HFF-Myc (cell line): ENCODE measurements at regions not wholly inside any gene's neighbourhood (a gene's known extent, or its start where the extent isn't known, plus 50 kb on each side); places are given as distances from the start of the nearest gene placed in this dataset.

Experiments
- DNase-seq: peaks from one replicate; pipeline ENCODE4 v3.0.0-alpha.2; 2011; ENCODE audit warnings: low read depth; ENCODE audit errors: extremely low read depth
- H3K4me3 ChIP-seq: replicated peaks from 2 replicates; pipeline ENCODE4 v1.5.1; 2011; ENCODE audit warnings: low read depth, mild to moderate bottlenecking, control low read depth, low read length
- TF ChIP-seq, protein P1 (sequence below): IDR thresholded peaks from 2 replicates; pipeline ENCODE4 v1.5.1; 2012; ENCODE audit warnings: mild to moderate bottlenecking, low read depth, low read length, control low read depth; ENCODE audit errors: missing control alignments

DNA sequence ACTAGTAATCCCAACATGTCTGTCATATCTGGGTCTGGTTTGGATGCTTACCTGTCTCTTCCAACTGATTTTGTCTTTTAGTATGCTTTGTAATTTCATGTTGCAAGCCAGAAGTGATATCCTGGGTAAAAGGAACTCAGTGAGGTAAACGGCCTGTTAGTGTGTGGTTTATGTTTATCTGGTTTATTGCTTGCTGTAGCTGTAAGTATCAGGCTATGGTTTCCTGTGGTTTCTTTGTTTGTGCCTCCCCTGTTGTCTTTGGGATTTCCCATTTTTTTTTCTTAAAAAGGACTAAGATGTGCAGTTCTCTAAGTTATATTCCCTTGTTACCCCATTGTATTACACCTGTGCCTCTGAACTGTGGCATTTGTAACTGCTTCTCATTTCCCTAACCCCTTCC lies 323.5 kb upstream of the POM121L12 start:
- TF ChIP-seq, protein P1, sequence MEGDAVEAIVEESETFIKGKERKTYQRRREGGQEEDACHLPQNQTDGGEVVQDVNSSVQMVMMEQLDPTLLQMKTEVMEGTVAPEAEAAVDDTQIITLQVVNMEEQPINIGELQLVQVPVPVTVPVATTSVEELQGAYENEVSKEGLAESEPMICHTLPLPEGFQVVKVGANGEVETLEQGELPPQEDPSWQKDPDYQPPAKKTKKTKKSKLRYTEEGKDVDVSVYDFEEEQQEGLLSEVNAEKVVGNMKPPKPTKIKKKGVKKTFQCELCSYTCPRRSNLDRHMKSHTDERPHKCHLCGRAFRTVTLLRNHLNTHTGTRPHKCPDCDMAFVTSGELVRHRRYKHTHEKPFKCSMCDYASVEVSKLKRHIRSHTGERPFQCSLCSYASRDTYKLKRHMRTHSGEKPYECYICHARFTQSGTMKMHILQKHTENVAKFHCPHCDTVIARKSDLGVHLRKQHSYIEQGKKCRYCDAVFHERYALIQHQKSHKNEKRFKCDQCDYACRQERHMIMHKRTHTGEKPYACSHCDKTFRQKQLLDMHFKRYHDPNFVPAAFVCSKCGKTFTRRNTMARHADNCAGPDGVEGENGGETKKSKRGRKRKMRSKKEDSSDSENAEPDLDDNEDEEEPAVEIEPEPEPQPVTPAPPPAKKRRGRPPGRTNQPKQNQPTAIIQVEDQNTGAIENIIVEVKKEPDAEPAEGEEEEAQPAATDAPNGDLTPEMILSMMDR: no peak
- no peak overlapping the region for H3K4me3 ChIP-seq
- no peak for DNase-seq

GRCh38 chr7:52708846-52709245 lies 326.6 kb upstream of the POM121L12 start:
- H3K4me3 ChIP-seq: no peak overlapping the region
- DNase-seq: no peak
- TF ChIP-seq, protein P1: no peak

- no peak for DNase-seq
- no peak overlapping the region for H3K4me3 ChIP-seq
- TF ChIP-seq, protein P1: no peak
Observed at GRCh38 chr7:52705768-52706167, 329.7 kb upstream of the POM121L12 start.

- TF ChIP-seq, protein P1: no peak
- H3K4me3 ChIP-seq: no peak overlapping the region
- no peak for DNase-seq
Observed at GRCh38 chr7:52700349-52700748, 335.1 kb upstream of the POM121L12 start.

- TF ChIP-seq, protein P1: no peak
- H3K4me3 ChIP-seq: no peak overlapping the region
- no peak for DNase-seq
Observed at GRCh38 chr7:52695973-52696595, 339.3 kb upstream of the POM121L12 start.

DNA sequence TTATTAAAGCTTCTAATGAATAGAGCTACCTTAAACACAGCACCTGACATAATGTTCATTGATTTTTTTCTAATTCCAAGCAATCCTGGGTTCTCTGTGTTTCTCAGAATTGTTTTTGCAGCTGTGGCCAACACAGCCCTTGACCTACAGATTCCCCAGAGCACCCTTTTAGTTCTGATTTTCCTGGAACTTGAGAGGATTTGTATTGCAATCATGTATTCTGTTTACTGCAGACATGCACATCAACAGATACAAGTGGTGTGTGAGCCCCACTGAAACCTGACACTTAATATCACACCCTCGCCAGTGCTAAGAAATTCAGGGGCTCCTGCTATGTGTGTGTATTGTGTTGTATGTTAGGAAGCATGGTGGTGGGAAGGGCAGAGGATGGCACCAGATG lies 344.2 kb upstream of the POM121L12 start:
- TF ChIP-seq, protein P1: no peak
- no peak overlapping the region for H3K4me3 ChIP-seq
- DNase-seq: no peak

GRCh38 chr7:52689912-52690311 lies 345.5 kb upstream of the POM121L12 start:
- TF ChIP-seq, protein P1: no peak
- H3K4me3 ChIP-seq: no peak overlapping the region
- no peak for DNase-seq
